Spleen (tissue), 11 donors: ENCODE measurements at regions not wholly inside any gene's neighbourhood (a gene's known extent, or its start where the extent isn't known, plus 50 kb on each side); places are given as distances from the start of the nearest gene placed in this dataset.

Experiments
- DNase-seq: peaks from one replicate; pipeline ENCODE4 v3.0.0-alpha.2; 2020
- H3K27ac ChIP-seq, 8 donors: fragments of 200-600 bp; sonication (generic) in 7 of 8; 1 replicate in 4 of 8; 2 replicates in 4 of 8; pipeline versions ENCODE4 v1.5.0 to v1.8.0; 2016 to 2021; ENCODE audit warnings: inconsistent platforms in 4 of 8, mild to moderate bottlenecking in 4 of 8, moderate library complexity in 1 of 8
- H3K27me3 ChIP-seq, 7 donors: fragments of 200-600 bp; sonication (generic) in 6 of 7; replicated peaks in 1 of 7; 1 replicate in 4 of 7; 2 replicates in 3 of 7; pipeline versions ENCODE4 v1.5.0 to v1.8.0; 2016 to 2021; ENCODE audit warnings: inconsistent platforms in 3 of 7, mild to moderate bottlenecking in 1 of 7
- H3K36me3 ChIP-seq, 6 donors: fragments of 200-600 bp; sonication (generic) in 5 of 6; 1 replicate in 4 of 6; 2 replicates in 2 of 6; pipeline versions ENCODE4 v1.5.0 to v1.8.0; 2016 to 2021; ENCODE audit warnings: inconsistent platforms in 2 of 6
- H3K4me1 ChIP-seq, 6 donors: fragments of 200-600 bp; sonication (generic) in 5 of 6; 1 replicate in 3 of 6; 2 replicates in 3 of 6; pipeline versions ENCODE4 v1.5.0 to v1.8.0; 2016 to 2021; ENCODE audit warnings: inconsistent platforms in 3 of 6
- H3K4me3 ChIP-seq, 8 donors: fragments of 200-600 bp; sonication (generic) in 7 of 8; 1 replicate in 4 of 8; 2 replicates in 4 of 8; pipeline versions ENCODE4 v1.5.0 to v1.8.0; 2016 to 2021; ENCODE audit warnings: inconsistent platforms in 4 of 8, mild to moderate bottlenecking in 4 of 8, moderate library complexity in 2 of 8
- H3K9me3 ChIP-seq, 8 donors: fragments of 200-600 bp; sonication (generic) in 7 of 8; 1 replicate in 4 of 8; 2 replicates in 4 of 8; pipeline versions ENCODE4 v1.5.0 to v1.8.0; 2016 to 2021; ENCODE audit warnings: inconsistent platforms in 4 of 8
- CTCF ChIP-seq, 11 experiments: fragments of 200-600 bp in 7 of 11; fragments of 450-650 bp in 4 of 11; sonication (generic) in 4 of 11; IDR thresholded peaks in 8 of 11; conservative IDR thresholded peaks in 3 of 11; 1 replicate in 7 of 11; 2 replicates in 4 of 11; pipeline versions ENCODE4 v1.4.0 to v1.8.0; 2016 to 2021; ENCODE audit warnings: antibody characterized with exemption in 11 of 11, inconsistent platforms in 4 of 11, mild to moderate bottlenecking in 1 of 11
- POLR2A ChIP-seq, 3 donors: fragments of 450-650 bp; IDR thresholded peaks; one replicate each; pipeline ENCODE4 v1.5.1; 2017; ENCODE audit warnings: antibody characterized with exemption in 3 of 3, mild to moderate bottlenecking in 1 of 3
- POLR2AphosphoS5 ChIP-seq, 3 donors: sonication (generic); formaldehyde crosslinking; IDR thresholded peaks; one replicate each; pipeline ENCODE4 v1.5.1; 2017; ENCODE audit warnings: antibody characterized with exemption in 3 of 3
- WGBS, 5 donors: extraction: QIAGEN DNeasy Blood & Tissue Kit in 3 of 5; methylation state at CpG; one replicate each; pipeline versions ENCODE4 v1.1.5 to v1.1.7; 2013 to 2018; 5-methylcytosine and 5-hydroxymethylcytosine counted together
- intact Hi-C: fragments of 100-400 bp; cut with DNase I; formaldehyde crosslinking; loops from one replicate; pipeline ENCODE4 v1.15.0; 2023; ENCODE audit warnings: low total_unique reads
- donor health status: healthy with polysubstance abuse.
- donor health status: DM: no; HTN: no; CAD: no; lungs with moderate emphysema.
- donor health status: DM: no; HTN: no; CAD: no.
- donor health status: Bipolar disorder and iron deficiency.
- donor health status: healthy.
- donor health status: DM: no; HTN: no; CAD: no.
- donor health status: DM: yes; HTN: yes; CAD: no.

GRCh38 chr6:82084324-82084920, 163.1 kb downstream of the IBTK start:
- TF ChIP-seq CTCF (IDR thresholded peaks at IDR 0.05 in 8 of 11, conservative IDR thresholded peaks at IDR 0.05 in 3 of 11) (no peak), POLR2A (IDR thresholded peaks at IDR 0.05) (no peak), POLR2AphosphoS5 (IDR thresholded peaks at IDR 0.05) (no peak)
- Histone ChIP-seq H3K4me1 (no peaks in the 10 kb centered on the region), H3K9me3 (no peaks in the 10 kb centered on the region), H3K4me3 (no peak overlapping the region), H3K36me3 (no peaks in the 10 kb centered on the region), H3K27me3 (no peaks in the 10 kb centered on the region), H3K27ac (no peak overlapping the region)
- intact Hi-C loops = no loop called here
- 64 to 76% (median 70%) methylated on average over 2 of the region's 2 CpGs for WGBS, 5 donors
- DNase-seq = no peak

- TF ChIP-seq CTCF (IDR thresholded peaks at IDR 0.05 in 8 of 11, conservative IDR thresholded peaks at IDR 0.05 in 3 of 11) = no peak
- no peak for TF ChIP-seq POLR2A (IDR thresholded peaks at IDR 0.05)
- TF ChIP-seq POLR2AphosphoS5 (IDR thresholded peaks at IDR 0.05) = no peak
- no peaks in the 10 kb centered on the region for H3K9me3 ChIP-seq
- no peaks in the 10 kb centered on the region for H3K36me3 ChIP-seq
- no peak overlapping the region for H3K4me3 ChIP-seq
- intact Hi-C loops = no loop called here
- WGBS, 5 donors = 78 to 98% (median 88%) methylated on average over 1 of the region's 1 CpG
- H3K27me3 ChIP-seq = no peaks in the 10 kb centered on the region
- no peak overlapping the region for H3K27ac ChIP-seq
- H3K4me1 ChIP-seq = no peaks in the 10 kb centered on the region
- no peak for DNase-seq
These were observed 163.9 kb downstream of the IBTK start for GRCh38 chr6:82083646-82084045.

GRCh38 chr6:82080767-82081166, 166.8 kb downstream of the IBTK start:
- H3K27me3 ChIP-seq = no peaks in the 10 kb centered on the region
- TF ChIP-seq POLR2AphosphoS5 (IDR thresholded peaks at IDR 0.05) (no peak), POLR2A (IDR thresholded peaks at IDR 0.05) (no peak)
- H3K9me3 ChIP-seq = no peaks in the 10 kb centered on the region
- no peaks in the 10 kb centered on the region for H3K4me1 ChIP-seq
- WGBS, 5 donors = 62 to 77% (median 75%) methylated on average over 1 of the region's 1 CpG
- intact Hi-C loops = no loop called here
- no peak overlapping the region for H3K4me3 ChIP-seq
- no peak overlapping the region for H3K27ac ChIP-seq
- no peaks in the 10 kb centered on the region for H3K36me3 ChIP-seq
- DNase-seq = no peak

GRCh38 chr6:82078286-82078908, 169.1 kb downstream of the IBTK start:
- intact Hi-C loops = no loop called here
- no peak overlapping the region for H3K4me3 ChIP-seq
- no peaks in the 10 kb centered on the region for H3K36me3 ChIP-seq
- no peak overlapping the region for H3K27ac ChIP-seq
- no peak for DNase-seq
- no peaks in the 10 kb centered on the region for H3K27me3 ChIP-seq
- WGBS, 5 donors = 94 to 99% (median 98%) methylated on average over 3 of the region's 3 CpGs
- no peak for TF ChIP-seq POLR2A (IDR thresholded peaks at IDR 0.05)
- no peak for TF ChIP-seq POLR2AphosphoS5 (IDR thresholded peaks at IDR 0.05)
- TF ChIP-seq CTCF (IDR thresholded peaks at IDR 0.05 in 8 of 11, conservative IDR thresholded peaks at IDR 0.05 in 3 of 11) = no peak
- no peaks in the 10 kb centered on the region for H3K9me3 ChIP-seq
- H3K4me1 ChIP-seq = no peaks in the 10 kb centered on the region
